Liver (tissue), 8 donors: ENCODE measurements at regions not wholly inside any gene's neighbourhood (a gene's known extent, or its start where the extent isn't known, plus 50 kb on each side); places are given as distances from the start of the nearest gene placed in this dataset.

Experiments
- DNase-seq: peaks from one replicate; pipeline ENCODE4 v3.0.0-alpha.2; 2017; ENCODE audit warnings: low spot score
- H3K27ac ChIP-seq, 2 donors: one replicate each; pipeline ENCODE4 v1.7.0; 2013; ENCODE audit warnings: inconsistent platforms in 2 of 2, low read length in 2 of 2, control low read depth in 1 of 2, low read depth in 1 of 2, mild to moderate bottlenecking in 1 of 2
- H3K27me3 ChIP-seq, 4 donors: one replicate each; pipeline versions ENCODE4 v1.6.1 to v1.7.0; 2013; ENCODE audit warnings: low read length in 3 of 4, inconsistent platforms in 1 of 4, mild to moderate bottlenecking in 1 of 4, moderate library complexity in 1 of 4; ENCODE audit not compliant: control insufficient read depth in 4 of 4, insufficient read depth in 4 of 4
- H3K36me3 ChIP-seq, 4 donors: one replicate each; pipeline versions ENCODE4 v1.6.1 to v1.7.0; 2013; ENCODE audit warnings: low read length in 3 of 4, mild to moderate bottlenecking in 3 of 4, low read depth in 1 of 4, moderate library complexity in 1 of 4; ENCODE audit not compliant: control insufficient read depth in 4 of 4, insufficient read depth in 3 of 4
- H3K4me1 ChIP-seq, 4 donors: one replicate each; pipeline versions ENCODE4 v1.6.1 to v1.7.0; 2013; ENCODE audit warnings: low read length in 3 of 4, mild to moderate bottlenecking in 3 of 4, moderate library complexity in 1 of 4; ENCODE audit not compliant: control insufficient read depth in 4 of 4, insufficient read depth in 4 of 4
- H3K4me3 ChIP-seq, 3 donors: one replicate each; pipeline versions ENCODE4 v1.6.1 to v1.7.0; 2013; ENCODE audit warnings: low read length in 3 of 3, control low read depth in 1 of 3, low read depth in 1 of 3, mild to moderate bottlenecking in 1 of 3
- H3K9ac ChIP-seq, 2 donors: one replicate each; pipeline ENCODE4 v1.7.0; 2013; ENCODE audit warnings: low read length in 2 of 2, mild to moderate bottlenecking in 2 of 2, moderate library complexity in 2 of 2, control low read depth in 1 of 2, low read depth in 1 of 2
- H3K9me3 ChIP-seq, 4 donors: one replicate each; pipeline versions ENCODE4 v1.6.1 to v1.7.0; 2013; ENCODE audit warnings: low read length in 3 of 4; ENCODE audit not compliant: control insufficient read depth in 4 of 4
- EGR1 ChIP-seq, 2 donors: IDR thresholded peaks; 2 replicates each; pipeline ENCODE4 v1.6.1; 2016 to 2018; ENCODE audit warnings: antibody characterized with exemption in 2 of 2, low read depth in 2 of 2
- FOXA1 ChIP-seq: IDR thresholded peaks from 2 replicates; pipeline ENCODE4 v1.6.1; 2016; ENCODE audit warnings: antibody characterized with exemption
- FOXA2 ChIP-seq: IDR thresholded peaks from 2 replicates; pipeline ENCODE4 v1.6.1; 2016; ENCODE audit warnings: antibody characterized with exemption
- GABPA ChIP-seq, 2 donors: IDR thresholded peaks in 1 of 2; conservative IDR thresholded peaks in 1 of 2; 2 replicates each; pipeline ENCODE4 v1.6.1; 2016; ENCODE audit warnings: antibody characterized with exemption in 2 of 2, mild to moderate bottlenecking in 1 of 2, moderate library complexity in 1 of 2
- HNF4A ChIP-seq, 2 donors: conservative IDR thresholded peaks; 2 replicates each; pipeline ENCODE4 v1.6.1; 2016; ENCODE audit warnings: antibody characterized with exemption in 2 of 2, mild to moderate bottlenecking in 2 of 2
- HNF4G ChIP-seq: IDR thresholded peaks from 2 replicates; pipeline ENCODE4 v1.6.1; 2016; ENCODE audit warnings: antibody characterized with exemption
- JUND ChIP-seq, 2 donors: IDR thresholded peaks; 2 replicates each; pipeline ENCODE4 v1.6.1; 2016; ENCODE audit warnings: antibody characterized with exemption in 2 of 2
- MAX ChIP-seq: IDR thresholded peaks from 2 replicates; pipeline ENCODE4 v1.6.1; 2016; ENCODE audit warnings: antibody characterized with exemption
- NR2F2 ChIP-seq: IDR thresholded peaks from 2 replicates; pipeline ENCODE4 v1.6.1; 2016; ENCODE audit warnings: antibody characterized with exemption
- RAD21 ChIP-seq, 2 donors: IDR thresholded peaks; 2 replicates each; pipeline ENCODE4 v1.6.1; 2016; ENCODE audit warnings: antibody characterized with exemption in 2 of 2, mild to moderate bottlenecking in 2 of 2
- REST ChIP-seq: IDR thresholded peaks from 2 replicates; pipeline ENCODE4 v1.6.1; 2016; ENCODE audit warnings: antibody characterized with exemption, mild to moderate bottlenecking
- SP1 ChIP-seq: IDR thresholded peaks from 2 replicates; pipeline ENCODE4 v1.6.1; 2018; ENCODE audit warnings: antibody characterized with exemption, mild to moderate bottlenecking
- TAF1 ChIP-seq: conservative IDR thresholded peaks from 2 replicates; pipeline ENCODE4 v1.6.1; 2016; ENCODE audit warnings: antibody characterized with exemption, mild to moderate bottlenecking
- YY1 ChIP-seq: IDR thresholded peaks from 2 replicates; pipeline ENCODE4 v1.6.1; 2016; ENCODE audit warnings: antibody characterized with exemption, mild to moderate bottlenecking
- WGBS: extraction: QIAGEN DNeasy Blood & Tissue Kit; methylation state at CpG from one replicate; pipeline ENCODE4 v1.1.7; 2013; 5-methylcytosine and 5-hydroxymethylcytosine counted together
- TF ChIP-seq, protein P1 (sequence below): fragments of 150-350 bp; IDR thresholded peaks from 2 replicates; pipeline ENCODE4 v1.5.1; 2017; ENCODE audit warnings: improper control_type of control experiment, low read depth, low read length; ENCODE audit not compliant: missing input control
- TF ChIP-seq, protein P2 (sequence below): IDR thresholded peaks from 2 replicates; pipeline ENCODE4 v1.6.1; 2016; ENCODE audit warnings: antibody characterized with exemption
- donor health status: healthy.
- donor health status: healthy.
- donor health status: healthy.
- donor health status: healthy.
- donor health status: healthy.

GRCh38 chr3:118000219-118000618 is 1034.4 kb downstream of the IGSF11 start:
- no peak for TF ChIP-seq JUND (IDR thresholded peaks at IDR 0.05)
- TF ChIP-seq HNF4A (conservative IDR thresholded peaks at IDR 0.05), result no peak
- no peak for TF ChIP-seq FOXA1
- TF ChIP-seq, protein P1, sequence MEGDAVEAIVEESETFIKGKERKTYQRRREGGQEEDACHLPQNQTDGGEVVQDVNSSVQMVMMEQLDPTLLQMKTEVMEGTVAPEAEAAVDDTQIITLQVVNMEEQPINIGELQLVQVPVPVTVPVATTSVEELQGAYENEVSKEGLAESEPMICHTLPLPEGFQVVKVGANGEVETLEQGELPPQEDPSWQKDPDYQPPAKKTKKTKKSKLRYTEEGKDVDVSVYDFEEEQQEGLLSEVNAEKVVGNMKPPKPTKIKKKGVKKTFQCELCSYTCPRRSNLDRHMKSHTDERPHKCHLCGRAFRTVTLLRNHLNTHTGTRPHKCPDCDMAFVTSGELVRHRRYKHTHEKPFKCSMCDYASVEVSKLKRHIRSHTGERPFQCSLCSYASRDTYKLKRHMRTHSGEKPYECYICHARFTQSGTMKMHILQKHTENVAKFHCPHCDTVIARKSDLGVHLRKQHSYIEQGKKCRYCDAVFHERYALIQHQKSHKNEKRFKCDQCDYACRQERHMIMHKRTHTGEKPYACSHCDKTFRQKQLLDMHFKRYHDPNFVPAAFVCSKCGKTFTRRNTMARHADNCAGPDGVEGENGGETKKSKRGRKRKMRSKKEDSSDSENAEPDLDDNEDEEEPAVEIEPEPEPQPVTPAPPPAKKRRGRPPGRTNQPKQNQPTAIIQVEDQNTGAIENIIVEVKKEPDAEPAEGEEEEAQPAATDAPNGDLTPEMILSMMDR, result no peak
- TF ChIP-seq MAX, result no peak
- no peak for TF ChIP-seq TAF1
- no peak for TF ChIP-seq YY1
- TF ChIP-seq EGR1 (IDR thresholded peaks at IDR 0.05; ENCODE audit: low read depth in 2 of 2), result no peak
- no peak for TF ChIP-seq SP1
- TF ChIP-seq, protein P2, sequence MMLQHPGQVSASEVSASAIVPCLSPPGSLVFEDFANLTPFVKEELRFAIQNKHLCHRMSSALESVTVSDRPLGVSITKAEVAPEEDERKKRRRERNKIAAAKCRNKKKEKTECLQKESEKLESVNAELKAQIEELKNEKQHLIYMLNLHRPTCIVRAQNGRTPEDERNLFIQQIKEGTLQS, result no peak
- no peak for DNase-seq
- no peak overlapping the region for H3K9ac ChIP-seq
- peaks cover 8 to 11% (median 9%) of the 10 kb centered on the region in 4 donors for H3K4me1 ChIP-seq
- no peaks in the 10 kb centered on the region for H3K36me3 ChIP-seq
- no peak overlapping the region for H3K27ac ChIP-seq
- peaks cover 0 to 9% (median 3%) of the 10 kb centered on the region in 4 donors for H3K27me3 ChIP-seq
- no peaks in the 10 kb centered on the region for H3K9me3 ChIP-seq
- WGBS, result 64% methylated on average over 2 of the region's 2 CpGs
- no peak overlapping the region for H3K4me3 ChIP-seq

DNA sequence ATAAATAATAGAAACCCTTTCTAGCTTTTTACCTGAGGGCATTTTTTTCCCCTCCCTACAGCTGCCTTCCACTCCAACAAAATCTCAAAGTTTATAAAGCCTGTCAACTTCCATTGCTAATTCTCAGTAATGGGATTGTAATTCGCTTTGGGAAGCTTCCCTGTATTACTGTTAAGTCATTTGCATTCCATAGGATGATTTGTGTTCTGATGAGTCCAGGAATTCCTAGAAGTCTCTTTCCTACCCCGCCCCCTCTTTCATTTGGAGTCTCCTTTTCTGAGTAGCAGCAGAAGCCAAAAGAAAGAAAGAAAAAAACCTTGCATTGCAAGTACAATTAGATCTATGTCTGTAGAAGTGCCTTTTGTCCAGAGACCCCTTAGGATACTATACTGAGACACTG is 1033.3 kb downstream of the IGSF11 start:
- H3K36me3 ChIP-seq, result no peaks in the 10 kb centered on the region
- no peak overlapping the region for H3K4me3 ChIP-seq
- H3K27ac ChIP-seq, result no peak overlapping the region
- no peaks in the 10 kb centered on the region for H3K9me3 ChIP-seq
- no peak for DNase-seq
- TF ChIP-seq FOXA2, result no peak
- TF ChIP-seq HNF4A (conservative IDR thresholded peaks at IDR 0.05), result no peak
- TF ChIP-seq YY1, result no peak
- no peak for TF ChIP-seq NR2F2
- TF ChIP-seq RAD21 (IDR thresholded peaks at IDR 0.05), result no peak
- TF ChIP-seq, protein P1, result no peak
- no peak for TF ChIP-seq HNF4G
- no peak for TF ChIP-seq GABPA (IDR thresholded peaks at IDR 0.05 in 1 of 2, conservative IDR thresholded peaks at IDR 0.05 in 1 of 2)
- H3K27me3 ChIP-seq, result peaks cover 0 to 7% (median 0%) of the 10 kb centered on the region in 4 donors
- H3K4me1 ChIP-seq, result peaks cover 8 to 11% (median 9%) of the 10 kb centered on the region in 4 donors
- no peak overlapping the region for H3K9ac ChIP-seq
- WGBS, result 16% methylated on average over 2 of the region's 2 CpGs

- Histone ChIP-seq H3K27me3 (peaks cover 0 to 3% (median 0%) of the 10 kb centered on the region in 4 donors), H3K4me3 (no peak overlapping the region), H3K4me1 (no peaks in the 10 kb centered on the region), H3K27ac (no peak overlapping the region), H3K36me3 (no peaks in the 10 kb centered on the region), H3K9me3 (no peaks in the 10 kb centered on the region), H3K9ac (no peak overlapping the region)
- WGBS, result 59% methylated on average over 3 of the region's 3 CpGs
- DNase-seq, result no peak
- TF ChIP-seq REST, result no peak
- TF ChIP-seq NR2F2, result no peak
- no peak for TF ChIP-seq JUND (IDR thresholded peaks at IDR 0.05)
Measured at GRCh38 chr3:118011910-118012309, 1022.7 kb downstream of the IGSF11 start.
